Liver (tissue), 8 donors: ENCODE measurements at regions not wholly inside any gene's neighbourhood (a gene's known extent, or its start where the extent isn't known, plus 50 kb on each side); places are given as distances from the start of the nearest gene placed in this dataset.

ENCODE experiments used
- DNase-seq: peaks from one replicate; pipeline ENCODE4 v3.0.0-alpha.2; 2017; ENCODE audit warnings: low spot score
- H3K27ac ChIP-seq, 2 donors: one replicate each; pipeline ENCODE4 v1.7.0; 2013; ENCODE audit warnings: inconsistent platforms in 2 of 2, low read length in 2 of 2, control low read depth in 1 of 2, low read depth in 1 of 2, mild to moderate bottlenecking in 1 of 2
- H3K27me3 ChIP-seq, 4 donors: one replicate each; pipeline versions ENCODE4 v1.6.1 to v1.7.0; 2013; ENCODE audit warnings: low read length in 3 of 4, inconsistent platforms in 1 of 4, mild to moderate bottlenecking in 1 of 4, moderate library complexity in 1 of 4; ENCODE audit not compliant: control insufficient read depth in 4 of 4, insufficient read depth in 4 of 4
- H3K36me3 ChIP-seq, 4 donors: one replicate each; pipeline versions ENCODE4 v1.6.1 to v1.7.0; 2013; ENCODE audit warnings: low read length in 3 of 4, mild to moderate bottlenecking in 3 of 4, low read depth in 1 of 4, moderate library complexity in 1 of 4; ENCODE audit not compliant: control insufficient read depth in 4 of 4, insufficient read depth in 3 of 4
- H3K4me1 ChIP-seq, 4 donors: one replicate each; pipeline versions ENCODE4 v1.6.1 to v1.7.0; 2013; ENCODE audit warnings: low read length in 3 of 4, mild to moderate bottlenecking in 3 of 4, moderate library complexity in 1 of 4; ENCODE audit not compliant: control insufficient read depth in 4 of 4, insufficient read depth in 4 of 4
- H3K4me3 ChIP-seq, 3 donors: one replicate each; pipeline versions ENCODE4 v1.6.1 to v1.7.0; 2013; ENCODE audit warnings: low read length in 3 of 3, control low read depth in 1 of 3, low read depth in 1 of 3, mild to moderate bottlenecking in 1 of 3
- H3K9ac ChIP-seq, 2 donors: one replicate each; pipeline ENCODE4 v1.7.0; 2013; ENCODE audit warnings: low read length in 2 of 2, mild to moderate bottlenecking in 2 of 2, moderate library complexity in 2 of 2, control low read depth in 1 of 2, low read depth in 1 of 2
- H3K9me3 ChIP-seq, 4 donors: one replicate each; pipeline versions ENCODE4 v1.6.1 to v1.7.0; 2013; ENCODE audit warnings: low read length in 3 of 4; ENCODE audit not compliant: control insufficient read depth in 4 of 4
- FOXA1 ChIP-seq: IDR thresholded peaks from 2 replicates; pipeline ENCODE4 v1.6.1; 2016; ENCODE audit warnings: antibody characterized with exemption
- GABPA ChIP-seq, 2 donors: IDR thresholded peaks in 1 of 2; conservative IDR thresholded peaks in 1 of 2; 2 replicates each; pipeline ENCODE4 v1.6.1; 2016; ENCODE audit warnings: antibody characterized with exemption in 2 of 2, mild to moderate bottlenecking in 1 of 2, moderate library complexity in 1 of 2
- HNF4A ChIP-seq, 2 donors: conservative IDR thresholded peaks; 2 replicates each; pipeline ENCODE4 v1.6.1; 2016; ENCODE audit warnings: antibody characterized with exemption in 2 of 2, mild to moderate bottlenecking in 2 of 2
- HNF4G ChIP-seq: IDR thresholded peaks from 2 replicates; pipeline ENCODE4 v1.6.1; 2016; ENCODE audit warnings: antibody characterized with exemption
- JUND ChIP-seq, 2 donors: IDR thresholded peaks; 2 replicates each; pipeline ENCODE4 v1.6.1; 2016; ENCODE audit warnings: antibody characterized with exemption in 2 of 2
- NR2F2 ChIP-seq: IDR thresholded peaks from 2 replicates; pipeline ENCODE4 v1.6.1; 2016; ENCODE audit warnings: antibody characterized with exemption
- RAD21 ChIP-seq, 2 donors: IDR thresholded peaks; 2 replicates each; pipeline ENCODE4 v1.6.1; 2016; ENCODE audit warnings: antibody characterized with exemption in 2 of 2, mild to moderate bottlenecking in 2 of 2
- RXRA ChIP-seq, 2 donors: IDR thresholded peaks; 2 replicates each; pipeline ENCODE4 v1.6.1; 2017 to 2018; ENCODE audit warnings: antibody characterized with exemption in 2 of 2, mild to moderate bottlenecking in 1 of 2
- SP1 ChIP-seq: IDR thresholded peaks from 2 replicates; pipeline ENCODE4 v1.6.1; 2018; ENCODE audit warnings: antibody characterized with exemption, mild to moderate bottlenecking
- TAF1 ChIP-seq: conservative IDR thresholded peaks from 2 replicates; pipeline ENCODE4 v1.6.1; 2016; ENCODE audit warnings: antibody characterized with exemption, mild to moderate bottlenecking
- WGBS: extraction: QIAGEN DNeasy Blood & Tissue Kit; methylation state at CpG from one replicate; pipeline ENCODE4 v1.1.7; 2013; 5-methylcytosine and 5-hydroxymethylcytosine counted together
- TF ChIP-seq, protein P1 (sequence below): IDR thresholded peaks from 2 replicates; pipeline ENCODE4 v1.6.1; 2016; ENCODE audit warnings: antibody characterized with exemption, mild to moderate bottlenecking
- TF ChIP-seq, protein P2 (sequence below): IDR thresholded peaks from 2 replicates; pipeline ENCODE4 v1.6.1; 2016; ENCODE audit warnings: antibody characterized with exemption
- TF ChIP-seq, protein P3 (sequence below): fragments of 150-350 bp; IDR thresholded peaks from 2 replicates; pipeline ENCODE4 v1.5.1; 2017; ENCODE audit warnings: improper control_type of control experiment, low read depth, low read length; ENCODE audit not compliant: missing input control
- TF ChIP-seq, protein P4 (sequence below): IDR thresholded peaks from 2 replicates; pipeline ENCODE4 v1.6.1; 2016; ENCODE audit warnings: antibody characterized with exemption
- donor health status: healthy.
- donor health status: healthy.
- donor health status: healthy.
- donor health status: healthy.
- donor health status: healthy.

DNA sequence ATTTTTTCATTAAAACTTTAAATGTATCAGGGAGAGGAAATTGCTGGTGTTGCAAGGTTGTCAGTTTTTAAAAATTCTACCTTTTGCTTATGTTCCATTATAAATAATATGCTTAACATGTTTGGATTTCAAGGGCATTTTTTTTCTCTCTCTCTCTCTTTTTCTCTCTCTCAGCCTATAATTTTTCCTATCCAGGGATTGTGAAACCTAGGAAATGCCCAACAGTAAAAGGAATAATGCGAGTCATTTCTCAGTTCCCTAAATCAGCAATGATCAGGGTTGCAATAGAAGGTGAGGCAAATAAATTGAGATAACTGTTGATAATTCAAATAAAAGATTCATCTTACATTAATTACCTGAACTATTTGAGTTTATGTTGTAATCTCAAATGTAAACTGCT, 53.2 kb upstream of the IFNGR1 start (continued):
- TF ChIP-seq, protein P1, sequence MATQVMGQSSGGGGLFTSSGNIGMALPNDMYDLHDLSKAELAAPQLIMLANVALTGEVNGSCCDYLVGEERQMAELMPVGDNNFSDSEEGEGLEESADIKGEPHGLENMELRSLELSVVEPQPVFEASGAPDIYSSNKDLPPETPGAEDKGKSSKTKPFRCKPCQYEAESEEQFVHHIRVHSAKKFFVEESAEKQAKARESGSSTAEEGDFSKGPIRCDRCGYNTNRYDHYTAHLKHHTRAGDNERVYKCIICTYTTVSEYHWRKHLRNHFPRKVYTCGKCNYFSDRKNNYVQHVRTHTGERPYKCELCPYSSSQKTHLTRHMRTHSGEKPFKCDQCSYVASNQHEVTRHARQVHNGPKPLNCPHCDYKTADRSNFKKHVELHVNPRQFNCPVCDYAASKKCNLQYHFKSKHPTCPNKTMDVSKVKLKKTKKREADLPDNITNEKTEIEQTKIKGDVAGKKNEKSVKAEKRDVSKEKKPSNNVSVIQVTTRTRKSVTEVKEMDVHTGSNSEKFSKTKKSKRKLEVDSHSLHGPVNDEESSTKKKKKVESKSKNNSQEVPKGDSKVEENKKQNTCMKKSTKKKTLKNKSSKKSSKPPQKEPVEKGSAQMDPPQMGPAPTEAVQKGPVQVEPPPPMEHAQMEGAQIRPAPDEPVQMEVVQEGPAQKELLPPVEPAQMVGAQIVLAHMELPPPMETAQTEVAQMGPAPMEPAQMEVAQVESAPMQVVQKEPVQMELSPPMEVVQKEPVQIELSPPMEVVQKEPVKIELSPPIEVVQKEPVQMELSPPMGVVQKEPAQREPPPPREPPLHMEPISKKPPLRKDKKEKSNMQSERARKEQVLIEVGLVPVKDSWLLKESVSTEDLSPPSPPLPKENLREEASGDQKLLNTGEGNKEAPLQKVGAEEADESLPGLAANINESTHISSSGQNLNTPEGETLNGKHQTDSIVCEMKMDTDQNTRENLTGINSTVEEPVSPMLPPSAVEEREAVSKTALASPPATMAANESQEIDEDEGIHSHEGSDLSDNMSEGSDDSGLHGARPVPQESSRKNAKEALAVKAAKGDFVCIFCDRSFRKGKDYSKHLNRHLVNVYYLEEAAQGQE, result no peak
- TF ChIP-seq HNF4G, result no peak
- TF ChIP-seq FOXA1, result no peak

DNA sequence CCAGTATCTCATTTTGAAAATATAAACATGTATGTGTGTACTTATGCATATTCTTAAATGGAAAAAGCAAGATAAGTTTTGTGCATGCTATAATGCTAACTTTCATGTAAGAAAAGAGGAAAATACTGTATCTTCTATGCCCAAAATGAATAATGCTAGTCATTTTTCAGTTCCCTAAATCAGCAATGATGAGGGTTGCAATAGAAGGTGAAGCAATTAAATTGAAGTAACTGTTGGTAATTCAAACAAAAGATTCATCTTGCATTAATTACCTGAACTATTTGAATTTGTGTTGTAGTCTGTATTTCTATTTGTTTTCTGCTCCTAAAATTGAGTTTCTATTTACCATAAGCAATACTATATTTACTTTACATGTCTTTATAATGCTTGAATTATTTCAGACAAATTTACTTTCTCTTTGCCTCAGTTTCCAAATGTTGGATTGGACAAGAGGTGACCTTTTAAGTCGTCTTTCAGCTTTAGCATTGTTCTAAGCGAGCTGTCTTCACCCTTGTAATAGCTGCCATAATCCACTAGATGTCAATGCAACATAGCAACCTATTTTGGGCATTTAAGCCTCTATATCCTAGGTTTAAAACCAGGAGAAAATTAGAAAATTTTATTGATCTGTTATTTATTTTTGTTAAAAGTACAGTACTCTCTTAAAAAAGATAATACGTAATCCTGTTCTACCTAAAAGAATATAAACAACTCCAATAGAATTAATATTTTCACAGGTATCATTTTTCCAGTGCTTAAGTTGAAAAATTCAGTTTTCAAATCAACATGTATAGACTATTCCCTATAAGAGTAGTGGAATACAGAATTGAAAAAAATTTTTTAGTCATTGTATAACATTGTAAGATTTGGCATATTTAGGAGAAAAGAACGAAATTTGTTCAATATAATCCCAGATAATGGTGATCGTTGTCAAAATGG, 52.3 kb upstream of the IFNGR1 start:
- Histone ChIP-seq H3K27ac (no peak overlapping the region), H3K36me3 (no peaks in the 10 kb centered on the region), H3K9me3 (no peaks in the 10 kb centered on the region), H3K27me3 (no peaks in the 10 kb centered on the region), H3K4me3 (no peak overlapping the region), H3K9ac (no peak overlapping the region), H3K4me1 (no peaks in the 10 kb centered on the region)
- TF ChIP-seq HNF4G (no peak), TAF1 (no peak), FOXA1 (no peak), GABPA (IDR thresholded peaks at IDR 0.05 in 1 of 2, conservative IDR thresholded peaks at IDR 0.05 in 1 of 2) (no peak), SP1 (no peak), RAD21 (IDR thresholded peaks at IDR 0.05) (peak; percentile 98 to 99), RXRA (IDR thresholded peaks at IDR 0.05) (no peak), NR2F2 (no peak)
- TF ChIP-seq, protein P2, sequence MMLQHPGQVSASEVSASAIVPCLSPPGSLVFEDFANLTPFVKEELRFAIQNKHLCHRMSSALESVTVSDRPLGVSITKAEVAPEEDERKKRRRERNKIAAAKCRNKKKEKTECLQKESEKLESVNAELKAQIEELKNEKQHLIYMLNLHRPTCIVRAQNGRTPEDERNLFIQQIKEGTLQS, result no peak
- TF ChIP-seq, protein P3, sequence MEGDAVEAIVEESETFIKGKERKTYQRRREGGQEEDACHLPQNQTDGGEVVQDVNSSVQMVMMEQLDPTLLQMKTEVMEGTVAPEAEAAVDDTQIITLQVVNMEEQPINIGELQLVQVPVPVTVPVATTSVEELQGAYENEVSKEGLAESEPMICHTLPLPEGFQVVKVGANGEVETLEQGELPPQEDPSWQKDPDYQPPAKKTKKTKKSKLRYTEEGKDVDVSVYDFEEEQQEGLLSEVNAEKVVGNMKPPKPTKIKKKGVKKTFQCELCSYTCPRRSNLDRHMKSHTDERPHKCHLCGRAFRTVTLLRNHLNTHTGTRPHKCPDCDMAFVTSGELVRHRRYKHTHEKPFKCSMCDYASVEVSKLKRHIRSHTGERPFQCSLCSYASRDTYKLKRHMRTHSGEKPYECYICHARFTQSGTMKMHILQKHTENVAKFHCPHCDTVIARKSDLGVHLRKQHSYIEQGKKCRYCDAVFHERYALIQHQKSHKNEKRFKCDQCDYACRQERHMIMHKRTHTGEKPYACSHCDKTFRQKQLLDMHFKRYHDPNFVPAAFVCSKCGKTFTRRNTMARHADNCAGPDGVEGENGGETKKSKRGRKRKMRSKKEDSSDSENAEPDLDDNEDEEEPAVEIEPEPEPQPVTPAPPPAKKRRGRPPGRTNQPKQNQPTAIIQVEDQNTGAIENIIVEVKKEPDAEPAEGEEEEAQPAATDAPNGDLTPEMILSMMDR, result peak; percentile 94
- 27% methylated on average over 5 of the region's 5 CpGs for WGBS
- DNase-seq, result no peak

DNA sequence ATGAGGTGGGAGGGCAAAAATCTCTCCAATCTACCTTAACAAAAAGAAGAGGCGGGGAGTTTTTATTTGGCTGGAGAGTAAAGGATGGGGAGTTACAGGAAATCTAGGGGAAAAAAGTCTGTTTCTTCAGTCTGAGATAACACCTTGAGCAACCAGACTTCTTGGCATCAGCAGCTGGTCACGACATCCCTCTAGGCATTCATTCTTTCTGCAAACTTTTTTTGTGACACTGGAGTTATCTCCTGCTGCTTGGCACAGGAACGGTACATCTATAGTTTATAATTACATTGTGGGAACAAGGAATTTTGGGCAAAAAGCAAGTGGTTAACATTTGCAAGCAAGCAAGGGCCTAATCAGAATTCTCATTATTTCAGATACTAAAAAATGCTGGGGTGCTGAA, 50.6 kb upstream of the IFNGR1 start:
- Histone ChIP-seq H3K27me3 (no peaks in the 10 kb centered on the region), H3K9me3 (no peaks in the 10 kb centered on the region), H3K4me1 (no peaks in the 10 kb centered on the region), H3K27ac (no peak overlapping the region), H3K9ac (no peak overlapping the region), H3K36me3 (no peaks in the 10 kb centered on the region), H3K4me3 (no peak overlapping the region)
- DNase-seq, result no peak
- 74% methylated on average over 3 of the region's 3 CpGs for WGBS
- TF ChIP-seq, protein P2, result no peak
- TF ChIP-seq NR2F2 (no peak), RAD21 (IDR thresholded peaks at IDR 0.05) (no peak), GABPA (IDR thresholded peaks at IDR 0.05 in 1 of 2, conservative IDR thresholded peaks at IDR 0.05 in 1 of 2) (no peak), TAF1 (no peak), HNF4A (conservative IDR thresholded peaks at IDR 0.05) (no peak), JUND (IDR thresholded peaks at IDR 0.05) (no peak)
- TF ChIP-seq, protein P1, result no peak
- TF ChIP-seq, protein P3, result no peak
- TF ChIP-seq, protein P4, sequence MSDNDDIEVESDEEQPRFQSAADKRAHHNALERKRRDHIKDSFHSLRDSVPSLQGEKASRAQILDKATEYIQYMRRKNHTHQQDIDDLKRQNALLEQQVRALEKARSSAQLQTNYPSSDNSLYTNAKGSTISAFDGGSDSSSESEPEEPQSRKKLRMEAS, result no peak
